ENCODE measurements at regions not wholly inside any gene's neighbourhood (a gene's known extent, or its start where the extent isn't known, plus 50 kb on each side); places are given as distances from the start of the nearest gene placed in this dataset.

- no peak for TF ChIP-seq CTCF (conservative IDR thresholded peaks at IDR 0.05 in 1 of 2, IDR thresholded peaks at IDR 0.05 in 1 of 2; ENCODE audit: low read depth in 1 of 2, low read length in 2 of 2)
- TF ChIP-seq EZH2 (IDR thresholded peaks at IDR 0.05; ENCODE audit: low read length, missing control alignments): no peak
Measured at GRCh38 chr2:224114428-224114827, 75.3 kb upstream of the SERPINE2 start.

Data from fibroblast of lung (primary cell).